WTC11 (cell line): ENCODE measurements at regions not wholly inside any gene's neighbourhood (a gene's known extent, or its start where the extent isn't known, plus 50 kb on each side); places are given as distances from the start of the nearest gene placed in this dataset.

ENCODE experiments used
- ATAC-seq: fragments of 200-7000 bp; cut with Tn5 transposase; 2 replicates; pipeline ENCODE4 v1.10.0; 2021; ENCODE audit warnings: mild to moderate bottlenecking, moderate library complexity
- CTCF ChIA-PET: fragments of 300-600 bp; sonication (Branson Sonifier 250); formaldehyde crosslinking; loops from one replicate; lab custom pipeline; 2021; ENCODE audit warnings: antibody characterized with exemption; lab: Charles Lee
- POLR2A ChIA-PET: fragments of 350-600 bp; sonication (Branson Sonifier 250); formaldehyde crosslinking; loops from one replicate; lab custom pipeline; 2021; ENCODE audit warnings: antibody characterized with exemption; lab: Charles Lee
- DNase-seq: peaks from one replicate; pipeline ENCODE4 v3.0.0; 2021; ENCODE audit warnings: low spot score
- H3K27ac Mint-ChIP-seq: 2 replicates; pipeline ENCODE4 v1.8.0; 2021; ENCODE audit warnings: mixed read lengths
- H3K27me3 Mint-ChIP-seq: 2 replicates; pipeline ENCODE4 v1.8.0; 2021; ENCODE audit warnings: low read depth, mild to moderate bottlenecking, moderate library complexity, mixed read lengths
- H3K36me3 Mint-ChIP-seq: 2 replicates; pipeline ENCODE4 v1.8.0; 2021; ENCODE audit warnings: mixed read lengths
- H3K4me1 Mint-ChIP-seq: 2 replicates; pipeline ENCODE4 v1.8.0; 2022; ENCODE audit warnings: mixed read lengths
- H3K4me3 Mint-ChIP-seq: 2 replicates; pipeline ENCODE4 v1.8.0; 2021; ENCODE audit warnings: mild to moderate bottlenecking, moderate library complexity, mixed read lengths
- H3K9me3 Mint-ChIP-seq: 2 replicates; pipeline ENCODE4 v1.8.0; 2021; ENCODE audit warnings: mixed read lengths
- ATF3 ChIP-seq: sonication (generic); formaldehyde crosslinking; conservative IDR thresholded peaks from 2 replicates; pipeline ENCODE4 v1.8.1; 2022; ENCODE audit warnings: mild to moderate bottlenecking, missing genetic modification reagents
- CBFB ChIP-seq: sonication (generic); formaldehyde crosslinking; IDR thresholded peaks from 2 replicates; pipeline ENCODE4 v1.8.1; 2022; ENCODE audit warnings: mild to moderate bottlenecking, low read depth, missing genetic modification reagents
- FOXK1 ChIP-seq: sonication (generic); formaldehyde crosslinking; IDR thresholded peaks from 2 replicates; pipeline ENCODE4 v1.8.0; 2022; ENCODE audit warnings: mild to moderate bottlenecking, moderate library complexity, missing genetic modification reagents
- GTF2I ChIP-seq: fragments of 250-450 bp; sonication (Bioruptor Pico); conservative IDR thresholded peaks from 2 replicates; pipeline ENCODE4 v1.4.0; 2021; ENCODE audit warnings: mild to moderate bottlenecking
- HMGA2 ChIP-seq: fragments of 250-450 bp; sonication (Bioruptor Pico); IDR thresholded peaks from 2 replicates; pipeline ENCODE4 v1.4.0; 2021; ENCODE audit warnings: mild to moderate bottlenecking, moderate library complexity
- IRF1 ChIP-seq: sonication (generic); formaldehyde crosslinking; IDR thresholded peaks from 2 replicates; pipeline ENCODE4 v1.8.0; 2023; ENCODE audit warnings: missing genetic modification reagents
- KAT7 ChIP-seq: sonication (generic); formaldehyde crosslinking; IDR thresholded peaks from 2 replicates; pipeline ENCODE4 v1.8.1; 2023; ENCODE audit warnings: missing genetic modification reagents, mild to moderate bottlenecking, borderline replicate concordance
- MLX ChIP-seq: sonication (generic); formaldehyde crosslinking; IDR thresholded peaks from 2 replicates; pipeline ENCODE4 v1.8.1; 2023; ENCODE audit warnings: mild to moderate bottlenecking, missing genetic modification reagents, moderate library complexity
- NR2C2 ChIP-seq: sonication (generic); formaldehyde crosslinking; IDR thresholded peaks from 2 replicates; pipeline ENCODE4 v1.8.0; 2022; ENCODE audit warnings: mild to moderate bottlenecking, missing genetic modification reagents
- SMAD4 ChIP-seq: sonication (generic); formaldehyde crosslinking; IDR thresholded peaks from 2 replicates; pipeline ENCODE4 v1.8.0; 2022; ENCODE audit warnings: mild to moderate bottlenecking, missing genetic modification reagents
- TCF7 ChIP-seq: sonication (generic); formaldehyde crosslinking; IDR thresholded peaks from 2 replicates; pipeline ENCODE4 v1.8.0; 2022; ENCODE audit warnings: mild to moderate bottlenecking, low read depth, missing genetic modification reagents, moderate library complexity
- ZBTB21 ChIP-seq: sonication (generic); formaldehyde crosslinking; IDR thresholded peaks from 2 replicates; pipeline ENCODE4 v1.8.1; 2023; ENCODE audit warnings: mild to moderate bottlenecking, missing genetic modification reagents, borderline replicate concordance
- ZNF138 ChIP-seq: sonication (generic); formaldehyde crosslinking; conservative IDR thresholded peaks from 2 replicates; pipeline ENCODE4 v1.8.1; 2022; ENCODE audit warnings: mild to moderate bottlenecking, moderate library complexity, missing genetic modification reagents
- ZNF317 ChIP-seq: sonication (generic); formaldehyde crosslinking; IDR thresholded peaks from 2 replicates; pipeline ENCODE4 v1.8.1; 2023; ENCODE audit warnings: low read depth, mild to moderate bottlenecking, moderate library complexity, missing genetic modification reagents, borderline replicate concordance
- ZNF425 ChIP-seq: fragments of 250-450 bp; sonication (Bioruptor Pico); conservative IDR thresholded peaks from 2 replicates; pipeline ENCODE4 v1.9.0; 2021; ENCODE audit warnings: mild to moderate bottlenecking
- ZNF671 ChIP-seq: fragments of 250-450 bp; sonication (Bioruptor Pico); IDR thresholded peaks from 2 replicates; pipeline ENCODE4 v1.8.0; 2021; ENCODE audit warnings: mild to moderate bottlenecking
- TF ChIP-seq, protein P1 (sequence below): sonication (generic); formaldehyde crosslinking; IDR thresholded peaks from 2 replicates; pipeline ENCODE4 v1.8.0; 2022; ENCODE audit warnings: mild to moderate bottlenecking, missing genetic modification reagents
- TF ChIP-seq, protein P2 (sequence below): fragments of 250-450 bp; sonication (Bioruptor Pico); IDR thresholded peaks from 2 replicates; pipeline ENCODE4 v1.9.0; 2021; ENCODE audit warnings: mild to moderate bottlenecking, borderline replicate concordance
- TF ChIP-seq, protein P3 (sequence below): sonication (generic); formaldehyde crosslinking; IDR thresholded peaks from 2 replicates; pipeline ENCODE4 v1.8.1; 2022; ENCODE audit warnings: missing genetic modification reagents, borderline replicate concordance
- TF ChIP-seq, protein P4 (sequence below): sonication (generic); formaldehyde crosslinking; conservative IDR thresholded peaks from 2 replicates; pipeline ENCODE4 v1.8.1; 2023; ENCODE audit warnings: mild to moderate bottlenecking, low read depth, missing genetic modification reagents, moderate library complexity

DNA sequence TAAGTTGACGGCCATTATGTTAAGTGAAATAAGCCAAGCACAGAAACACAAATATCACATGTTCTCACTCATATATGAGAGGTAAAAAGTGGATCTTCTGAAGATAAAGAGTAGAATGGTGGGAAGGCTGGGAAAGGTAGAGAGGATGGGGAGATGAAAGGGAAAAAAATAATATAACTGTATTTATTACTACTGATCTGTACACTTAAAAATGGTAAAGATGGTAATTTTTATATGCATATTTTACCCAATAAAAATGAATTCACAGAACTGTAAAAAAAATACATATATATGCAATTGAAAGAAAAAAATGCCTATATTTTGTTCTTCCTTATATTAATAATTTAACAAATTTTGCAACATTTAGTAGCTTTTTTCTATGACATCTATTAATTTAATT, 694.4 kb upstream of the MARCKS start (continued):
- TF ChIP-seq, protein P1, sequence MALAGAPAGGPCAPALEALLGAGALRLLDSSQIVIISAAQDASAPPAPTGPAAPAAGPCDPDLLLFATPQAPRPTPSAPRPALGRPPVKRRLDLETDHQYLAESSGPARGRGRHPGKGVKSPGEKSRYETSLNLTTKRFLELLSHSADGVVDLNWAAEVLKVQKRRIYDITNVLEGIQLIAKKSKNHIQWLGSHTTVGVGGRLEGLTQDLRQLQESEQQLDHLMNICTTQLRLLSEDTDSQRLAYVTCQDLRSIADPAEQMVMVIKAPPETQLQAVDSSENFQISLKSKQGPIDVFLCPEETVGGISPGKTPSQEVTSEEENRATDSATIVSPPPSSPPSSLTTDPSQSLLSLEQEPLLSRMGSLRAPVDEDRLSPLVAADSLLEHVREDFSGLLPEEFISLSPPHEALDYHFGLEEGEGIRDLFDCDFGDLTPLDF (CRISPR knock-in tag): no peak
- TF ChIP-seq FOXK1 (no peak), ZNF317 (CRISPR knock-in tag) (no peak), ZNF425 (no peak), HMGA2 (CRISPR knock-in tag) (no peak)

DNA sequence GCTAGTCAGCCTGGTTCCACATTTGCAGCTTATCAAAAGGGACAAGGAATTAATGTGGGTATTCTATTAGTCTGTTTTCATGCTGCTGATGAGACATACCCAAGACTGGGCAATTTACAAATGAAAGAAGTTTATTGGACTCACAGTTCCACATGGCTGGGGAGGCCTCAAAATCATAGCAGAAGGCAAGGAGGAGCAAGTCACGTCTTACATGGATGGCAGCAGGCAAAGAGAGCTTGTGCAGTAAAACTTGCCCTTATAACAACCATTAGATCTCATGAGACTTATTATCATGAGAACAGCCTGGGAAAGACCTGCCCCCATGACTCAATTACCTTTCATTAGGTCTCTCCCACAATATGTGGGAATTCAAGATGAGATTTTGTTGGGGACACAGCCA, 689.1 kb upstream of the MARCKS start:
- Mint-ChIP-seq H3K27me3 (no peaks in the 10 kb centered on the region), H3K27ac (no peak overlapping the region), H3K4me3 (no peak overlapping the region), H3K36me3 (peaks cover 5% of the 10 kb centered on the region), H3K9me3 (peaks cover 6% of the 10 kb centered on the region), H3K4me1 (no peaks in the 10 kb centered on the region)
- ChIA-PET CTCF (no interaction called here), POLR2A (no interaction called here)
- DNase-seq: no peak
- TF ChIP-seq ATF3 (CRISPR knock-in tag): no peak
- TF ChIP-seq IRF1 (CRISPR knock-in tag): no peak
- TF ChIP-seq TCF7 (CRISPR knock-in tag): no peak
- TF ChIP-seq, protein P2, sequence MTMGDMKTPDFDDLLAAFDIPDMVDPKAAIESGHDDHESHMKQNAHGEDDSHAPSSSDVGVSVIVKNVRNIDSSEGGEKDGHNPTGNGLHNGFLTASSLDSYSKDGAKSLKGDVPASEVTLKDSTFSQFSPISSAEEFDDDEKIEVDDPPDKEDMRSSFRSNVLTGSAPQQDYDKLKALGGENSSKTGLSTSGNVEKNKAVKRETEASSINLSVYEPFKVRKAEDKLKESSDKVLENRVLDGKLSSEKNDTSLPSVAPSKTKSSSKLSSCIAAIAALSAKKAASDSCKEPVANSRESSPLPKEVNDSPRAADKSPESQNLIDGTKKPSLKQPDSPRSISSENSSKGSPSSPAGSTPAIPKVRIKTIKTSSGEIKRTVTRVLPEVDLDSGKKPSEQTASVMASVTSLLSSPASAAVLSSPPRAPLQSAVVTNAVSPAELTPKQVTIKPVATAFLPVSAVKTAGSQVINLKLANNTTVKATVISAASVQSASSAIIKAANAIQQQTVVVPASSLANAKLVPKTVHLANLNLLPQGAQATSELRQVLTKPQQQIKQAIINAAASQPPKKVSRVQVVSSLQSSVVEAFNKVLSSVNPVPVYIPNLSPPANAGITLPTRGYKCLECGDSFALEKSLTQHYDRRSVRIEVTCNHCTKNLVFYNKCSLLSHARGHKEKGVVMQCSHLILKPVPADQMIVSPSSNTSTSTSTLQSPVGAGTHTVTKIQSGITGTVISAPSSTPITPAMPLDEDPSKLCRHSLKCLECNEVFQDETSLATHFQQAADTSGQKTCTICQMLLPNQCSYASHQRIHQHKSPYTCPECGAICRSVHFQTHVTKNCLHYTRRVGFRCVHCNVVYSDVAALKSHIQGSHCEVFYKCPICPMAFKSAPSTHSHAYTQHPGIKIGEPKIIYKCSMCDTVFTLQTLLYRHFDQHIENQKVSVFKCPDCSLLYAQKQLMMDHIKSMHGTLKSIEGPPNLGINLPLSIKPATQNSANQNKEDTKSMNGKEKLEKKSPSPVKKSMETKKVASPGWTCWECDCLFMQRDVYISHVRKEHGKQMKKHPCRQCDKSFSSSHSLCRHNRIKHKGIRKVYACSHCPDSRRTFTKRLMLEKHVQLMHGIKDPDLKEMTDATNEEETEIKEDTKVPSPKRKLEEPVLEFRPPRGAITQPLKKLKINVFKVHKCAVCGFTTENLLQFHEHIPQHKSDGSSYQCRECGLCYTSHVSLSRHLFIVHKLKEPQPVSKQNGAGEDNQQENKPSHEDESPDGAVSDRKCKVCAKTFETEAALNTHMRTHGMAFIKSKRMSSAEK (CRISPR knock-in tag): no peak
- TF ChIP-seq, protein P3, sequence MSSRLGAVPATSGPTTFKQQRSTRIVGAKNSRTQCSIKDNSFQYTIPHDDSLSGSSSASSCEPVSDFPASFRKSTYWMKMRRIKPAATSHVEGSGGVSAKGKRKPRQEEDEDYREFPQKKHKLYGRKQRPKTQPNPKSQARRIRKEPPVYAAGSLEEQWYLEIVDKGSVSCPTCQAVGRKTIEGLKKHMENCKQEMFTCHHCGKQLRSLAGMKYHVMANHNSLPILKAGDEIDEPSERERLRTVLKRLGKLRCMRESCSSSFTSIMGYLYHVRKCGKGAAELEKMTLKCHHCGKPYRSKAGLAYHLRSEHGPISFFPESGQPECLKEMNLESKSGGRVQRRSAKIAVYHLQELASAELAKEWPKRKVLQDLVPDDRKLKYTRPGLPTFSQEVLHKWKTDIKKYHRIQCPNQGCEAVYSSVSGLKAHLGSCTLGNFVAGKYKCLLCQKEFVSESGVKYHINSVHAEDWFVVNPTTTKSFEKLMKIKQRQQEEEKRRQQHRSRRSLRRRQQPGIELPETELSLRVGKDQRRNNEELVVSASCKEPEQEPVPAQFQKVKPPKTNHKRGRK (CRISPR knock-in tag): no peak
- no peak for TF ChIP-seq NR2C2 (CRISPR knock-in tag)
- TF ChIP-seq CBFB (CRISPR knock-in tag): no peak
- no peak for ATAC-seq

DNA sequence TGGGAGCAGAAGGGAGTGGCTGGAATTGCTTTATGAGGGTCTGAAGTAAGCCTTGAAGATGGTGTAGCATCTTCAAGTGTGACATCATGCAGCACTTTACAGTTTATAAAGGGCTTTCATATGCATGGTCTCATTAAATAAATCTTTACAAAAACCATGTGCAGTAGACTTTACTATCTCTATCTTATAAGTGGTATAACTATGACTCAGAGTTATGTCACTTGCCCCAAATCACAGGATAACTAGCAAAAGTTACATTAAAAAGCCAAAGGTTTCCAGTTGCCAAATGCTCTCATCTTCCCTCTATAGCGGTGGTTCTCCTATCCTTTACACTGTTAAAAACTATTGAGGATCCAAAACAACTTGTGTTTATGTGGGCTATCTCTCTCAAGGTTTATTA, 687.7 kb upstream of the MARCKS start:
- Mint-ChIP-seq H3K9me3 (peaks cover 6% of the 10 kb centered on the region), H3K36me3 (peaks cover 5% of the 10 kb centered on the region), H3K4me3 (no peak overlapping the region), H3K4me1 (no peaks in the 10 kb centered on the region), H3K27ac (no peak overlapping the region), H3K27me3 (no peaks in the 10 kb centered on the region)
- DNase-seq (no peak), ATAC-seq (no peak)
- ChIA-PET POLR2A (interaction anchor here (0.5 kb wide), 1 partner anchor 520 kb away, joined by 3 read pairs; no protein-coding TSS in a partner anchor), CTCF (no interaction called here)
- TF ChIP-seq ZNF671 (CRISPR knock-in tag) (no peak), MLX (no peak), ZBTB21 (no peak), ZNF138 (CRISPR knock-in tag) (no peak), SMAD4 (CRISPR knock-in tag) (no peak), KAT7 (CRISPR knock-in tag) (no peak), GTF2I (CRISPR knock-in tag) (no peak)
- TF ChIP-seq, protein P4, sequence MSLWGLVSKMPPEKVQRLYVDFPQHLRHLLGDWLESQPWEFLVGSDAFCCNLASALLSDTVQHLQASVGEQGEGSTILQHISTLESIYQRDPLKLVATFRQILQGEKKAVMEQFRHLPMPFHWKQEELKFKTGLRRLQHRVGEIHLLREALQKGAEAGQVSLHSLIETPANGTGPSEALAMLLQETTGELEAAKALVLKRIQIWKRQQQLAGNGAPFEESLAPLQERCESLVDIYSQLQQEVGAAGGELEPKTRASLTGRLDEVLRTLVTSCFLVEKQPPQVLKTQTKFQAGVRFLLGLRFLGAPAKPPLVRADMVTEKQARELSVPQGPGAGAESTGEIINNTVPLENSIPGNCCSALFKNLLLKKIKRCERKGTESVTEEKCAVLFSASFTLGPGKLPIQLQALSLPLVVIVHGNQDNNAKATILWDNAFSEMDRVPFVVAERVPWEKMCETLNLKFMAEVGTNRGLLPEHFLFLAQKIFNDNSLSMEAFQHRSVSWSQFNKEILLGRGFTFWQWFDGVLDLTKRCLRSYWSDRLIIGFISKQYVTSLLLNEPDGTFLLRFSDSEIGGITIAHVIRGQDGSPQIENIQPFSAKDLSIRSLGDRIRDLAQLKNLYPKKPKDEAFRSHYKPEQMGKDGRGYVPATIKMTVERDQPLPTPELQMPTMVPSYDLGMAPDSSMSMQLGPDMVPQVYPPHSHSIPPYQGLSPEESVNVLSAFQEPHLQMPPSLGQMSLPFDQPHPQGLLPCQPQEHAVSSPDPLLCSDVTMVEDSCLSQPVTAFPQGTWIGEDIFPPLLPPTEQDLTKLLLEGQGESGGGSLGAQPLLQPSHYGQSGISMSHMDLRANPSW (CRISPR knock-in tag): no peak
